ENCODE measurements at regions not wholly inside any gene's neighbourhood (a gene's known extent, or its start where the extent isn't known, plus 50 kb on each side); places are given as distances from the start of the nearest gene placed in this dataset.

- no peak for TF ChIP-seq CTCF (IDR thresholded peaks at IDR 0.05)
- no peak for TF ChIP-seq POLR2A (IDR thresholded peaks at IDR 0.05)
These were observed 425.2 kb downstream of the RWDD3 start for GRCh38 chr1:95659166-95659565.
